ENCODE measurements at regions not wholly inside any gene's neighbourhood (a gene's known extent, or its start where the extent isn't known, plus 50 kb on each side); places are given as distances from the start of the nearest gene placed in this dataset.

GRCh38 chr4:155515444-155516075, 138.8 kb upstream of the MAP9 start:
- no peak overlapping the region for H3K27ac Mint-ChIP-seq (ENCODE audit: unreplicated experiment)
- CTCF ChIA-PET, result no interaction called here
- peaks cover 7% of the 10 kb centered on the region for H3K4me1 Mint-ChIP-seq (ENCODE audit: low read depth, unreplicated experiment)
- H3K27me3 Mint-ChIP-seq (ENCODE audit: unreplicated experiment), result no peaks in the 10 kb centered on the region
- H3K36me3 Mint-ChIP-seq (ENCODE audit: insufficient read depth, unreplicated experiment), result peaks cover 4% of the 10 kb centered on the region
- no peak for TF ChIP-seq CTCF (IDR thresholded peaks at IDR 0.05; ENCODE audit: unreplicated experiment)
- no peak for DNase-seq
- no peaks in the 10 kb centered on the region for H3K9me3 Mint-ChIP-seq (ENCODE audit: low read depth, unreplicated experiment)
- intact Hi-C loops (cut with micrococcal nuclease; ENCODE audit: unreplicated experiment), result no loop called here
- H3K4me3 Mint-ChIP-seq (ENCODE audit: low read depth, unreplicated experiment), result no peak overlapping the region
- no TSS peak for BruUV-seq (replicated peaks)

- intact Hi-C loops (cut with micrococcal nuclease; ENCODE audit: unreplicated experiment), result no loop called here
- Mint-ChIP-seq H3K27ac (ENCODE audit: unreplicated experiment) (no peak overlapping the region), H3K4me3 (ENCODE audit: low read depth, unreplicated experiment) (no peak overlapping the region), H3K9me3 (ENCODE audit: low read depth, unreplicated experiment) (no peaks in the 10 kb centered on the region), H3K36me3 (ENCODE audit: insufficient read depth, unreplicated experiment) (peaks cover 4% of the 10 kb centered on the region), H3K4me1 (ENCODE audit: low read depth, unreplicated experiment) (peaks cover 7% of the 10 kb centered on the region), H3K27me3 (ENCODE audit: unreplicated experiment) (no peaks in the 10 kb centered on the region)
- BruUV-seq (replicated peaks), result no TSS peak
- DNase-seq, result no peak
- CTCF ChIA-PET, result no interaction called here
- no peak for TF ChIP-seq CTCF (IDR thresholded peaks at IDR 0.05; ENCODE audit: unreplicated experiment)
Observed at GRCh38 chr4:155514628-155515027, 137.9 kb upstream of the MAP9 start.

GRCh38 chr4:155512817-155513216, 136.1 kb upstream of the MAP9 start:
- no peak overlapping the region for H3K27ac Mint-ChIP-seq (ENCODE audit: unreplicated experiment)
- no peaks in the 10 kb centered on the region for H3K36me3 Mint-ChIP-seq (ENCODE audit: insufficient read depth, unreplicated experiment)
- H3K4me3 Mint-ChIP-seq (ENCODE audit: low read depth, unreplicated experiment), result no peak overlapping the region
- no peaks in the 10 kb centered on the region for H3K9me3 Mint-ChIP-seq (ENCODE audit: low read depth, unreplicated experiment)
- H3K27me3 Mint-ChIP-seq (ENCODE audit: unreplicated experiment), result no peaks in the 10 kb centered on the region
- no TSS peak for BruUV-seq (replicated peaks)
- TF ChIP-seq CTCF (IDR thresholded peaks at IDR 0.05; ENCODE audit: unreplicated experiment), result no peak
- DNase-seq, result no peak
- intact Hi-C loops (cut with micrococcal nuclease; ENCODE audit: unreplicated experiment), result no loop called here
- CTCF ChIA-PET, result no interaction called here
- no peaks in the 10 kb centered on the region for H3K4me1 Mint-ChIP-seq (ENCODE audit: low read depth, unreplicated experiment)

- Mint-ChIP-seq H3K27me3 (ENCODE audit: unreplicated experiment) (no peaks in the 10 kb centered on the region), H3K27ac (ENCODE audit: unreplicated experiment) (no peak overlapping the region), H3K9me3 (ENCODE audit: low read depth, unreplicated experiment) (no peaks in the 10 kb centered on the region), H3K4me1 (ENCODE audit: low read depth, unreplicated experiment) (no peaks in the 10 kb centered on the region), H3K36me3 (ENCODE audit: insufficient read depth, unreplicated experiment) (no peaks in the 10 kb centered on the region), H3K4me3 (ENCODE audit: low read depth, unreplicated experiment) (no peak overlapping the region)
- CTCF ChIA-PET, result no interaction called here
- DNase-seq, result no peak
- BruUV-seq (replicated peaks), result no TSS peak
- intact Hi-C loops (cut with micrococcal nuclease; ENCODE audit: unreplicated experiment), result no loop called here
- no peak for TF ChIP-seq CTCF (IDR thresholded peaks at IDR 0.05; ENCODE audit: unreplicated experiment)
Observed at GRCh38 chr4:155512046-155512445, 135.3 kb upstream of the MAP9 start.
